ENCODE measurements at regions not wholly inside any gene's neighbourhood (a gene's known extent, or its start where the extent isn't known, plus 50 kb on each side); places are given as distances from the start of the nearest gene placed in this dataset.

DNA sequence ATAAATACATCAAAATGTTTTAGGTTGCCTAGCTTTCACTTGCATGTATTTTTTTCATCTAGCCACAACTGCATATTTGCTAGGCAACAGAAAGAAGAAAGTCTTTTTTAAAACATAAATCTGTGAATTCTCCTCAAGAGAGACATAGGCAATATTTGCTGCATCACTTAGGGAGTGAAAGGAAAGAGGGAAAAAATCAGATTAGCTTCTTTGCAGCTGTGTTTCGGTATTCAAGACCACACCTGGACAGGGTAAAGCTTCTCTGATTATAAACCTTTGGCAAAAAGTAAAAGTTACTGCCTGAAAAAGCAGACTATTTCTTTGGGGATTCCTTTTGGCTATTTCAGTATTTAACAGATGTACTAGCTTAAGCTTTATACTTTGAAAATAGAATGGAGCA, 280.9 kb upstream of the ZSWIM2 start:
- Histone ChIP-seq H3K27me3 (ENCODE audit: control insufficient read depth, extremely low read depth, insufficient read depth, low read length) (no peaks in the 10 kb centered on the region), H3K4me2 (ENCODE audit: control insufficient read depth, extremely low read depth, insufficient read depth, low read depth, low read length) (no peak overlapping the region), H3K9me1 (ENCODE audit: control insufficient read depth, extremely low read depth, insufficient read depth, low read length) (no peaks in the 10 kb centered on the region), H3K79me2 (ENCODE audit: control insufficient read depth, insufficient read depth, low read length) (no peaks in the 10 kb centered on the region), H3K9me3 (ENCODE audit: control insufficient read depth, low read depth, low read length) (no peaks in the 10 kb centered on the region), H3K27ac (ENCODE audit: control insufficient read depth, insufficient read depth, low read length) (no peak overlapping the region), H3K9ac (ENCODE audit: control insufficient read depth, extremely low read depth, insufficient read depth, low read length) (no peak overlapping the region), H3K4me3 (ENCODE audit: control insufficient read depth in 2 of 3, extremely low read depth in 1 of 3, insufficient read depth in 2 of 3, low read depth in 1 of 3, low read length in 3 of 3) (no peak overlapping the region), H2AFZ (ENCODE audit: control insufficient read depth, low read length) (no peak overlapping the region), H4K20me1 (ENCODE audit: control insufficient read depth, extremely low read depth, insufficient read depth, low read length) (no peaks in the 10 kb centered on the region), H3K36me3 (ENCODE audit: control insufficient read depth in 2 of 2, extremely low read depth in 1 of 2, insufficient read depth in 2 of 2, low read length in 2 of 2) (no peaks in the 10 kb centered on the region), H3K4me1 (ENCODE audit: control insufficient read depth, extremely low read depth, insufficient read depth, low read length) (no peaks in the 10 kb centered on the region)
- FAIRE-seq (no peak), DNase-seq (ENCODE audit: low read depth, low spot score) (no peak)
- no peak for TF ChIP-seq EZH2 (IDR thresholded peaks at IDR 0.05; ENCODE audit: low read length)
- TF ChIP-seq, protein P1, sequence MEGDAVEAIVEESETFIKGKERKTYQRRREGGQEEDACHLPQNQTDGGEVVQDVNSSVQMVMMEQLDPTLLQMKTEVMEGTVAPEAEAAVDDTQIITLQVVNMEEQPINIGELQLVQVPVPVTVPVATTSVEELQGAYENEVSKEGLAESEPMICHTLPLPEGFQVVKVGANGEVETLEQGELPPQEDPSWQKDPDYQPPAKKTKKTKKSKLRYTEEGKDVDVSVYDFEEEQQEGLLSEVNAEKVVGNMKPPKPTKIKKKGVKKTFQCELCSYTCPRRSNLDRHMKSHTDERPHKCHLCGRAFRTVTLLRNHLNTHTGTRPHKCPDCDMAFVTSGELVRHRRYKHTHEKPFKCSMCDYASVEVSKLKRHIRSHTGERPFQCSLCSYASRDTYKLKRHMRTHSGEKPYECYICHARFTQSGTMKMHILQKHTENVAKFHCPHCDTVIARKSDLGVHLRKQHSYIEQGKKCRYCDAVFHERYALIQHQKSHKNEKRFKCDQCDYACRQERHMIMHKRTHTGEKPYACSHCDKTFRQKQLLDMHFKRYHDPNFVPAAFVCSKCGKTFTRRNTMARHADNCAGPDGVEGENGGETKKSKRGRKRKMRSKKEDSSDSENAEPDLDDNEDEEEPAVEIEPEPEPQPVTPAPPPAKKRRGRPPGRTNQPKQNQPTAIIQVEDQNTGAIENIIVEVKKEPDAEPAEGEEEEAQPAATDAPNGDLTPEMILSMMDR (optimal IDR thresholded peaks at IDR 0.05 in 1 of 3, IDR thresholded peaks at IDR 0.05 in 1 of 3, conservative IDR thresholded peaks at IDR 0.05 in 1 of 3; ENCODE audit: extremely low read depth in 1 of 3, insufficient read depth in 2 of 3, low read length in 3 of 3) = no peak
- dilution Hi-C loops (cut with MboI; ENCODE audit: extremely low pct_ligation_motif_present, low sequenced_read_pairs) = no loop called here

DNA sequence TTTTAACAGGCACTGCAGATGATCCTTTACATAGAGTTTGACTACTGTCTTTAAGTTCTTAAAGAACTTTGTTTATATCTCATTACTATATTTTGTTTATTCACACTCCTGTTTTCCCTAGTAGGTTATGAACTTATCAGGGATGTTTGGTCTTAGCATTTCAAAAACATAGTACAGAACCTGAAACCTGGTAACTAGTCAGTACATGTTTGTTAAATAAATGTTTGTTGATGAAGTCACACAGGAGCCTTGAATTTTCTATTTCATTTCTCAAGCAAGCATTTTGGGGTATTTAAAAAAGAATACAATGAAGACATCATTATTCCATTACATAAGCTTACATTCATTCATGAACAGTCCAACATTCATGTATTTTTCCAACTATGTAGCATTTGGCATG, 280.3 kb upstream of the ZSWIM2 start:
- no peak overlapping the region for H3K4me3 ChIP-seq (ENCODE audit: control insufficient read depth in 2 of 3, extremely low read depth in 1 of 3, insufficient read depth in 2 of 3, low read depth in 1 of 3, low read length in 3 of 3)
- H3K4me1 ChIP-seq (ENCODE audit: control insufficient read depth, extremely low read depth, insufficient read depth, low read length) = no peaks in the 10 kb centered on the region
- H3K79me2 ChIP-seq (ENCODE audit: control insufficient read depth, insufficient read depth, low read length) = no peaks in the 10 kb centered on the region
- H3K27ac ChIP-seq (ENCODE audit: control insufficient read depth, insufficient read depth, low read length) = no peak overlapping the region
- dilution Hi-C loops (cut with MboI; ENCODE audit: extremely low pct_ligation_motif_present, low sequenced_read_pairs) = no loop called here
- TF ChIP-seq, protein P1 (optimal IDR thresholded peaks at IDR 0.05 in 1 of 3, IDR thresholded peaks at IDR 0.05 in 1 of 3, conservative IDR thresholded peaks at IDR 0.05 in 1 of 3; ENCODE audit: extremely low read depth in 1 of 3, insufficient read depth in 2 of 3, low read length in 3 of 3) = no peak
- TF ChIP-seq EZH2 (IDR thresholded peaks at IDR 0.05; ENCODE audit: low read length) = no peak
- no peaks in the 10 kb centered on the region for H3K9me3 ChIP-seq (ENCODE audit: control insufficient read depth, low read depth, low read length)
- H3K36me3 ChIP-seq (ENCODE audit: control insufficient read depth in 2 of 2, extremely low read depth in 1 of 2, insufficient read depth in 2 of 2, low read length in 2 of 2) = no peaks in the 10 kb centered on the region
- no peaks in the 10 kb centered on the region for H3K27me3 ChIP-seq (ENCODE audit: control insufficient read depth, extremely low read depth, insufficient read depth, low read length)
- H4K20me1 ChIP-seq (ENCODE audit: control insufficient read depth, extremely low read depth, insufficient read depth, low read length) = no peaks in the 10 kb centered on the region
- H3K9ac ChIP-seq (ENCODE audit: control insufficient read depth, extremely low read depth, insufficient read depth, low read length) = no peak overlapping the region
- DNase-seq (ENCODE audit: low read depth, low spot score) (no peak), FAIRE-seq (no peak)
- H3K9me1 ChIP-seq (ENCODE audit: control insufficient read depth, extremely low read depth, insufficient read depth, low read length) = no peaks in the 10 kb centered on the region
- H3K4me2 ChIP-seq (ENCODE audit: control insufficient read depth, extremely low read depth, insufficient read depth, low read depth, low read length) = no peak overlapping the region
- H2AFZ ChIP-seq (ENCODE audit: control insufficient read depth, low read length) = no peak overlapping the region

Measured in keratinocyte (primary cell).